ENCODE measurements at regions not wholly inside any gene's neighbourhood (a gene's known extent, or its start where the extent isn't known, plus 50 kb on each side); places are given as distances from the start of the nearest gene placed in this dataset.

GRCh38 chr4:127182687-127183086, 450.1 kb upstream of the INTU start:
- no peak for TF ChIP-seq CTCF (IDR thresholded peaks at IDR 0.05)
- no peak for TF ChIP-seq POLR2AphosphoS5 (IDR thresholded peaks at IDR 0.05)
- TF ChIP-seq POLR2A (IDR thresholded peaks at IDR 0.05): no peak
